DND-41 (cell line): ENCODE measurements at regions not wholly inside any gene's neighbourhood (a gene's known extent, or its start where the extent isn't known, plus 50 kb on each side); places are given as distances from the start of the nearest gene placed in this dataset.
"Not testable (repeated sequence)": the region's sequence is repeated elsewhere in the genome, so short reads cannot be mapped to it uniquely, and the experiment has no call there.

Experiments
- ATAC-seq: fragments of 200-7000 bp; cut with Tn5 transposase; 3 replicates; pipeline ENCODE4 v1.9.1; 2021; ENCODE audit warnings: low read depth; ENCODE audit not compliant: insufficient read depth
- DNase-seq: peaks from one replicate; pipeline ENCODE4 v3.0.0-alpha.2; 2020
- H2AFZ ChIP-seq: 2 replicates; pipeline ENCODE4 v1.6.0; 2012; ENCODE audit warnings: low read depth, low read length
- H3K27ac ChIP-seq: 2 replicates; pipeline ENCODE4 v1.5.1; 2012; ENCODE audit warnings: low read length, inconsistent platforms
- H3K27me3 ChIP-seq: fragments of 200-600 bp; sonication (generic); 2 replicates; pipeline ENCODE4 v1.6.0; 2012; ENCODE audit warnings: low read length, mild to moderate bottlenecking, inconsistent platforms; ENCODE audit not compliant: insufficient read depth, poor library complexity
- H3K36me3 ChIP-seq: 2 replicates; pipeline ENCODE4 v1.5.1; 2012; ENCODE audit warnings: low read length, inconsistent platforms; ENCODE audit not compliant: insufficient read depth
- H3K4me1 ChIP-seq: 2 replicates; pipeline ENCODE4 v1.5.1; 2012; ENCODE audit warnings: mild to moderate bottlenecking, low read length; ENCODE audit not compliant: insufficient read depth
- H3K4me2 ChIP-seq: 2 replicates; pipeline ENCODE4 v1.6.0; 2012; ENCODE audit warnings: mild to moderate bottlenecking, moderate library complexity, low read length, inconsistent platforms; ENCODE audit not compliant: insufficient read depth
- H3K4me3 ChIP-seq, 2 experiments: fragments of 200-600 bp in 1 of 2; shearing (Covaris generic) in 1 of 2; 2 replicates each; pipeline ENCODE4 v1.5.1; 2012 to 2016; ENCODE audit warnings: inconsistent platforms in 2 of 2, low read length in 2 of 2, mild to moderate bottlenecking in 2 of 2, low read depth in 1 of 2, moderate library complexity in 1 of 2
- H3K79me2 ChIP-seq: 2 replicates; pipeline ENCODE4 v1.6.0; 2012; ENCODE audit warnings: low read length, inconsistent platforms; ENCODE audit not compliant: insufficient read depth
- H3K9ac ChIP-seq: 2 replicates; pipeline ENCODE4 v1.6.0; 2012; ENCODE audit warnings: low read depth, mild to moderate bottlenecking, inconsistent platforms, low read length, moderate library complexity
- H3K9me3 ChIP-seq: 2 replicates; pipeline ENCODE4 v1.5.1; 2012; ENCODE audit warnings: low read length, moderate library complexity, mild to moderate bottlenecking, inconsistent platforms; ENCODE audit not compliant: insufficient read depth, severe bottlenecking
- H4K20me1 ChIP-seq: 2 replicates; pipeline ENCODE4 v1.6.0; 2012; ENCODE audit warnings: low read length; ENCODE audit not compliant: insufficient read depth
- EZH2 ChIP-seq: IDR thresholded peaks from 3 replicates; pipeline ENCODE4 v1.6.1; 2012; ENCODE audit warnings: borderline replicate concordance, low read depth, mild to moderate bottlenecking, moderate library complexity, low read length, inconsistent platforms; ENCODE audit not compliant: severe bottlenecking
- TF ChIP-seq, protein P1 (sequence below): IDR thresholded peaks from 2 replicates; pipeline ENCODE4 v1.5.1; 2012; ENCODE audit warnings: borderline replicate concordance, low read length, moderate library complexity, mild to moderate bottlenecking; ENCODE audit not compliant: poor library complexity, severe bottlenecking; ENCODE audit errors: extremely low read depth

DNA sequence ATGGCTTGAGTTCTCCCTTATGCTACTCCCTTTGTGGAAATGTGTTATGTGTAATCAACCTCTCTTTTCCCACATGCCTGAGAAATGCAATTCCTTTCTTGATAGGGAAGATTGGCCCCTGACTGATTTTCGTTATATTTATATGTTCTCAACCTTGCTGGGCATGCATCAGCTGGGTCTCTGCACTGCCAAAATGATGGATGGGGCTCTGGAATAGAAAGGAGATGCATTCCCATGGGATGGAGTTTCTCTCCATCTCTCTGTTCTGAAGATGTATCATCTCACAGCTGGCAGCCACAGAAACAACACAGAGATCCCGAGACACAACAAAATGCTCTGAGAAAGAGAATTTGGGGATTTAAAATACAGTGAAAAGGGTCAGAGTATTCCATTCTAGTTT, 327.7 kb upstream of the LMCD1 start:
- Histone ChIP-seq H3K9me3 (no peaks in the 10 kb centered on the region), H3K27me3 (no peaks in the 10 kb centered on the region), H3K4me1 (no peaks in the 10 kb centered on the region), H3K79me2 (no peaks in the 10 kb centered on the region), H4K20me1 (no peaks in the 10 kb centered on the region), H3K36me3 (no peaks in the 10 kb centered on the region), H2AFZ (no peak overlapping the region), H3K4me3 (no peak overlapping the region), H3K9ac (no peak overlapping the region), H3K4me2 (no peak overlapping the region), H3K27ac (no peak overlapping the region)
- DNase-seq (no peak), ATAC-seq (no peak)
- TF ChIP-seq, protein P1, sequence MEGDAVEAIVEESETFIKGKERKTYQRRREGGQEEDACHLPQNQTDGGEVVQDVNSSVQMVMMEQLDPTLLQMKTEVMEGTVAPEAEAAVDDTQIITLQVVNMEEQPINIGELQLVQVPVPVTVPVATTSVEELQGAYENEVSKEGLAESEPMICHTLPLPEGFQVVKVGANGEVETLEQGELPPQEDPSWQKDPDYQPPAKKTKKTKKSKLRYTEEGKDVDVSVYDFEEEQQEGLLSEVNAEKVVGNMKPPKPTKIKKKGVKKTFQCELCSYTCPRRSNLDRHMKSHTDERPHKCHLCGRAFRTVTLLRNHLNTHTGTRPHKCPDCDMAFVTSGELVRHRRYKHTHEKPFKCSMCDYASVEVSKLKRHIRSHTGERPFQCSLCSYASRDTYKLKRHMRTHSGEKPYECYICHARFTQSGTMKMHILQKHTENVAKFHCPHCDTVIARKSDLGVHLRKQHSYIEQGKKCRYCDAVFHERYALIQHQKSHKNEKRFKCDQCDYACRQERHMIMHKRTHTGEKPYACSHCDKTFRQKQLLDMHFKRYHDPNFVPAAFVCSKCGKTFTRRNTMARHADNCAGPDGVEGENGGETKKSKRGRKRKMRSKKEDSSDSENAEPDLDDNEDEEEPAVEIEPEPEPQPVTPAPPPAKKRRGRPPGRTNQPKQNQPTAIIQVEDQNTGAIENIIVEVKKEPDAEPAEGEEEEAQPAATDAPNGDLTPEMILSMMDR, result no peak
- TF ChIP-seq EZH2, result no peak

DNA sequence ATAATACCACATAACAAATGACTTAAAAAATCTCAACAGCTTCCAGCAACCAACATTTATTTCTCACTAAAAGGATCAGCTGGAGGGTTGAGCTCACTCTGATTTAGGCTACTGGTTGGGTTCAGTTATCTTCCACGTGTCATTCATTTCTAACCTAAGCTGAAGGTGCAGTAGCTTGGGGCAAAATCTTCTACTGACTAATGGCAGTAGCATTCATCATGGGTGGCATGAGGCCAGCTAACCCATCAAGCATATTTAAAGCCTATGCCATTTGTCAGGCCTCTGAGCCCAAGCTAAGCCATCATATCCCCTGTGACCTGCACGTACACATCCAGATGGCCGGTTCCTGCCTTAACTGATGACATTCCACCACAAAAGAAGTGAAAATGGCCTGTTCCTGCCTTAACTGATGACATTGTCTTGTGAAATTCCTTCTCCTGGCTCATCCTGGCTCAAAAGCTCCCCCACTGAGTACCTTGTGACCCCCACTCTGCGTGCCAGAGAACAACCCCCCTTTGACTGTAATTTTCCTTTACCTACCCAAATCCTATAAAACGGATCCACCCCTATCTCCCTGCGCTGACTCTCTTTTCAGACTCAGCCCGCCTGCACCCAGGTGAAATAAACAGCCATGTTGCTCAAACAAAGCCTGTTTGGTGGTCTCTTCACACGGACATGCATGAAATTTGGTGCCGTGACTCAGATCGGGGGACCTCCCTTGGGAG, 324.7 kb upstream of the LMCD1 start:
- H3K79me2 ChIP-seq, H3K9ac ChIP-seq, H3K4me2 ChIP-seq, H3K9me3 ChIP-seq, H3K27ac ChIP-seq, H2AFZ ChIP-seq, ATAC-seq, H4K20me1 ChIP-seq, DNase-seq, H3K4me3 ChIP-seq, H3K36me3 ChIP-seq, H3K27me3 ChIP-seq, H3K4me1 ChIP-seq: not testable (repeated sequence)

DNA sequence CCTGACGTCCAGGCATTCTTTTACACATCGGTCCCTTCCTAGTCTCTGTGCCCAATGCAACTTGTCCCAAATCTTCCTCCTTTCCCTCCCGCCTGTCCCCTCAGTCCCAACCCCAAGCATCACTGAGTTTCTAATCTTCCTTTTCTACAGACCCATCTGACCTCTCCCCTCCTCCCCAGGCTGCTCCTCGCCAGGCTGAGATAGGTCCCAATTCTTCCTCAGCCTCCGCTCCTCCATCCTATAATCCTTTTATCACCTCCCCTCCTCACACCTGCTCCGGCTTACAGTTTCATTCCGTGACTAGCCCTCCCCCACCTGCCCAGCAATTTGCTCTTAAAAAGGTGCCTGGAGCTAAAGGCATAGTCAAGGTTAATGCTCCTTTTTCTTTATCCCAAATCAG, 323.1 kb upstream of the LMCD1 start:
- not testable (repeated sequence) for ATAC-seq, H3K4me2 ChIP-seq, H3K79me2 ChIP-seq, H3K9me3 ChIP-seq, H3K27me3 ChIP-seq, H3K9ac ChIP-seq, H3K36me3 ChIP-seq, H3K27ac ChIP-seq, H3K4me1 ChIP-seq, H4K20me1 ChIP-seq, DNase-seq, H3K4me3 ChIP-seq, H2AFZ ChIP-seq

DNA sequence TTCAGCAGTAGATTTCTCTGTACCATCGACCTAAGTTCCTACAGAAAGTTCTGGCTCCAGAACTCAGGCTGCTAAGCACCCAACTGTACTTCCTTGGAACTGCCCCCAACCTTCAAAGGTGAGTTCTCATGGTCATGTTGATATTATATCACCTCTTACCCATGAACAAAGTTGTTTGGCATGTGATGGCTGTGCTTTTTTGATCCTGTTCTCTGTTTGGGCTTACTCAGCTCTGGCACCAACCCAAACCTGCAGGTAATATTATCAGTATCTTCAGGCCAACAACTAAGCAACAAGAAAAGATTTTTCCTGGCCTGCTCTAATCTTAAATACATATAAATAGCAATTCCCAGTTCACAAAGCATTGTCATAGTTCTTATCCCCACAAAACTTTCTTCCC, 318.7 kb upstream of the LMCD1 start:
- DNase-seq (no peak), ATAC-seq (no peak)
- no peaks in the 10 kb centered on the region for H3K36me3 ChIP-seq
- H3K4me2 ChIP-seq, result no peak overlapping the region
- H3K27ac ChIP-seq, result no peak overlapping the region
- no peaks in the 10 kb centered on the region for H3K79me2 ChIP-seq
- H4K20me1 ChIP-seq, result no peaks in the 10 kb centered on the region
- H2AFZ ChIP-seq, result no peak overlapping the region
- TF ChIP-seq, protein P1, result no peak
- no peak for TF ChIP-seq EZH2
- H3K9ac ChIP-seq, result no peak overlapping the region
- no peak overlapping the region for H3K4me3 ChIP-seq
- no peaks in the 10 kb centered on the region for H3K9me3 ChIP-seq
- no peaks in the 10 kb centered on the region for H3K27me3 ChIP-seq
- H3K4me1 ChIP-seq, result no peaks in the 10 kb centered on the region
